IMR-90 (cell line): ENCODE measurements at regions not wholly inside any gene's neighbourhood (a gene's known extent, or its start where the extent isn't known, plus 50 kb on each side); places are given as distances from the start of the nearest gene placed in this dataset.

Experiments
- ATAC-seq: fragments of 200-7000 bp; cut with Tn5 transposase; 2 replicates; pipeline ENCODE4 v1.9.1; 2020; ENCODE audit warnings: low read depth, mild to moderate bottlenecking, moderate library complexity
- BruUV-seq: library from RNA; stranded (reverse); fragments of 400-500 nt; replicated peaks from 2 replicates; lab custom pipeline; 2021; lab: Mats Ljungman, UMichigan
- CTCF ChIA-PET: fragments of 300-600 bp; formaldehyde crosslinking; extraction: SDS; loops from one replicate; lab custom pipeline; 2021; ENCODE audit warnings: antibody characterized with exemption; lab: Yijun Ruan, JAX
- POLR2A ChIA-PET: fragments of 300-600 bp; sonication (Branson Sonifier 250); formaldehyde crosslinking; loops from one replicate; lab custom pipeline; 2022; ENCODE audit warnings: antibody characterized with exemption; ENCODE audit not compliant: unreplicated experiment; lab: Charles Lee
- DNase-seq: peaks from one replicate; pipeline ENCODE4 v3.0.0; 2013
- H2AFZ ChIP-seq: replicated peaks from 2 replicates; pipeline ENCODE3; 2013; ENCODE audit warnings: low read length, mild to moderate bottlenecking; ENCODE audit not compliant: poor library complexity
- H2AK5ac ChIP-seq: 2 replicates; pipeline ENCODE4 v1.6.1; 2013; ENCODE audit warnings: low read depth, low read length, inconsistent platforms
- H2AK9ac ChIP-seq: replicated peaks from 2 replicates; pipeline ENCODE3; 2013; ENCODE audit warnings: mild to moderate bottlenecking, low read depth, low read length, moderate library complexity; ENCODE audit not compliant: poor library complexity
- H2BK120ac ChIP-seq: 2 replicates; pipeline ENCODE4 v1.6.1; 2013; ENCODE audit warnings: low read depth, low read length, inconsistent platforms
- H2BK15ac ChIP-seq: 3 replicates; pipeline ENCODE4 v1.6.1; 2013; ENCODE audit warnings: low read depth, low read length, inconsistent platforms
- H2BK20ac ChIP-seq: 2 replicates; pipeline ENCODE4 v1.6.1; 2013; ENCODE audit warnings: low read depth, mild to moderate bottlenecking, inconsistent platforms, low read length, moderate library complexity
- H2BK5ac ChIP-seq: 2 replicates; pipeline ENCODE4 v1.6.1; 2013; ENCODE audit warnings: mild to moderate bottlenecking, low read depth, low read length, inconsistent platforms; ENCODE audit not compliant: poor library complexity, severe bottlenecking
- H3K14ac ChIP-seq: replicated peaks from 2 replicates; pipeline ENCODE4 v1.6.1; 2013; ENCODE audit warnings: low read depth, low read length, inconsistent platforms
- H3K18ac ChIP-seq: 2 replicates; pipeline ENCODE4 v1.6.1; 2013; ENCODE audit warnings: low read depth, low read length, control low read depth
- H3K23ac ChIP-seq: 2 replicates; pipeline ENCODE4 v1.6.1; 2013; ENCODE audit warnings: low read depth, low read length, inconsistent platforms
- H3K27ac ChIP-seq: 2 replicates; pipeline ENCODE4 v1.5.1; 2013; ENCODE audit warnings: mild to moderate bottlenecking, control low read depth, low read length; ENCODE audit not compliant: insufficient read depth
- H3K27me3 ChIP-seq: 2 replicates; pipeline ENCODE4 v1.6.1; 2013; ENCODE audit warnings: low read length; ENCODE audit not compliant: control insufficient read depth, insufficient read depth
- H3K36me3 ChIP-seq: 2 replicates; pipeline ENCODE4 v1.6.1; 2013; ENCODE audit warnings: low read length, mixed read lengths; ENCODE audit not compliant: control insufficient read depth, insufficient read depth
- H3K4ac ChIP-seq: 2 replicates; pipeline ENCODE4 v1.6.1; 2013; ENCODE audit warnings: low read depth, low read length, inconsistent platforms
- H3K4me1 ChIP-seq: 2 replicates; pipeline ENCODE4 v1.6.1; 2013; ENCODE audit warnings: low read length, mixed read lengths; ENCODE audit not compliant: control insufficient read depth, insufficient read depth
- H3K4me2 ChIP-seq: 2 replicates; pipeline ENCODE4 v1.6.1; 2013; ENCODE audit warnings: low read depth, mild to moderate bottlenecking, control low read depth, low read length, moderate library complexity
- H3K4me3 ChIP-seq: 2 replicates; pipeline ENCODE4 v1.5.1; 2013; ENCODE audit warnings: low read depth, mild to moderate bottlenecking, control low read depth, low read length, moderate library complexity; ENCODE audit not compliant: insufficient read depth
- H3K56ac ChIP-seq: 2 replicates; pipeline ENCODE4 v1.6.1; 2013; ENCODE audit warnings: low read length, inconsistent platforms; ENCODE audit not compliant: insufficient read depth; ENCODE audit errors: extremely low read depth
- H3K79me1 ChIP-seq, 2 experiments: 2 replicates each; pipeline ENCODE4 v1.6.1; 2013; ENCODE audit warnings: low read length in 2 of 2, inconsistent platforms in 1 of 2, low read depth in 1 of 2
- H3K9ac ChIP-seq: 2 replicates; pipeline ENCODE4 v1.6.1; 2013; ENCODE audit warnings: low read depth, low read length, control low read depth
- H3K9me1 ChIP-seq: 2 replicates; pipeline ENCODE4 v1.6.1; 2013; ENCODE audit warnings: low read length, inconsistent platforms; ENCODE audit not compliant: insufficient read depth
- H3K9me3 ChIP-seq: 2 replicates; pipeline ENCODE4 v1.6.1; 2013; ENCODE audit warnings: low read length; ENCODE audit not compliant: control insufficient read depth, insufficient read depth
- H4K20me1 ChIP-seq: 2 replicates; pipeline ENCODE4 v1.6.1; 2013; ENCODE audit warnings: low read length, inconsistent platforms; ENCODE audit not compliant: insufficient read depth
- H4K5ac ChIP-seq: 2 replicates; pipeline ENCODE4 v1.6.1; 2013; ENCODE audit warnings: mild to moderate bottlenecking, low read depth, low read length, control low read depth
- H4K8ac ChIP-seq, 2 experiments: 2 replicates each; pipeline ENCODE4 v1.6.1; 2013; ENCODE audit warnings: low read depth in 2 of 2, low read length in 2 of 2, control low read depth in 1 of 2, inconsistent platforms in 1 of 2
- H4K91ac ChIP-seq: 2 replicates; pipeline ENCODE4 v1.6.1; 2013; ENCODE audit warnings: low read depth, low read length, inconsistent platforms; ENCODE audit not compliant: insufficient read depth
- BHLHE40 ChIP-seq: fragments of 150-350 bp; IDR thresholded peaks from 2 replicates; pipeline ENCODE4 v1.6.1; 2016; ENCODE audit warnings: mild to moderate bottlenecking, low read depth, low read length
- MAFK ChIP-seq: IDR thresholded peaks from 2 replicates; pipeline ENCODE4 v1.6.1; 2012; ENCODE audit warnings: low read depth, low read length, improper control_type of control experiment
- NFE2L2 ChIP-seq: fragments of 150-350 bp; IDR thresholded peaks from 2 replicates; pipeline ENCODE4 v1.6.1; 2016; ENCODE audit warnings: low read depth, mild to moderate bottlenecking, low read length
- POLR2A ChIP-seq: IDR thresholded peaks from 2 replicates; pipeline ENCODE4 v1.6.1; 2012; ENCODE audit warnings: mild to moderate bottlenecking, low read depth, low read length
- RAD21 ChIP-seq: IDR thresholded peaks from 2 replicates; pipeline ENCODE4 v1.6.1; 2012; ENCODE audit warnings: low read length, improper control_type of control experiment
- RCOR1 ChIP-seq: IDR thresholded peaks from 2 replicates; pipeline ENCODE4 v1.6.1; 2012; ENCODE audit warnings: mild to moderate bottlenecking, low read length, improper control_type of control experiment; ENCODE audit not compliant: insufficient replicate concordance
- RFX5 ChIP-seq: IDR thresholded peaks from 2 replicates; pipeline ENCODE4 v1.8.0; 2012; ENCODE audit warnings: low read depth, mild to moderate bottlenecking, low read length, moderate library complexity
- whole genome bisulfite sequencing, 2 experiments: methylation state at CpG; one replicate each; pipeline versions ENCODE4 v1.1.5 to v1.1.7; 2013; ENCODE audit warnings: missing lambda C conversion rate in 2 of 2; ENCODE audit not compliant: insufficient read length in 1 of 2; ENCODE audit errors: extremely low coverage in 2 of 2; 5-methylcytosine and 5-hydroxymethylcytosine counted together
- dilution Hi-C: fragments of 300-500 bp; cut with HindIII; formaldehyde crosslinking; loops from one replicate; pipeline ENCODE4 v1.14.3; 2018; ENCODE audit warnings: low sequenced_read_pairs; ENCODE audit not compliant: unreplicated experiment
- in situ Hi-C: fragments of 300-500 bp; cut with MboI; formaldehyde crosslinking; loops from 3 replicates; pipeline ENCODE4 v1.14.3; 2019; ENCODE audit warnings: low sequenced_read_pairs, inconsistent platforms, mixed read lengths
- intact Hi-C: fragments of 100-400 bp; cut with micrococcal nuclease; formaldehyde crosslinking; loops from 2 replicates; pipeline ENCODE4 v1.10.0; 2022

DNA sequence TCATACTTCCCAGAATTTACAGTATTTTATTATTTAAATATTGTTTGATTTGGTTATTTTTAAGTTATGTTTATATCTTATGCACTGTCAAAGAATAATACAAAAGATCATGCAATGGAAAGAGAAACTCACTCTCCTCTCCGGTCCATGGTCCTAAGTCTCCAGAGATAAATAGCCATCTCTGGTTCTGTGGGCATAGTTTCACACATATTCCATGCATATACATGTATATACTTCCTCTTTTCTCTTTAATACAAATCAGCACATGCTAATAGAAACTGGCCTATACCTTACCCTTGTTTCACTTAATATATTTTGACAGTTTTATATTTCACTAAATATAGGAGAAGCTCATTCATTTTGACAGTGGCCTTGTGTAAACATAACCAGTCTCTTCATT is 901.7 kb upstream of the CITED2 start:
- H3K23ac ChIP-seq, result no peak overlapping the region
- H2BK5ac ChIP-seq, result no peak overlapping the region
- no peak overlapping the region for H3K4me2 ChIP-seq
- DNase-seq, result no peak
- H2BK120ac ChIP-seq, result no peak overlapping the region
- H3K79me1 ChIP-seq, result no peaks in the 10 kb centered on the region
- no peak overlapping the region for H4K8ac ChIP-seq
- ChIA-PET POLR2A (no interaction called here), CTCF (no interaction called here)
- H3K18ac ChIP-seq, result no peak overlapping the region
- no peak overlapping the region for H2AK9ac ChIP-seq
- no peaks in the 10 kb centered on the region for H4K20me1 ChIP-seq
- H3K27ac ChIP-seq, result no peak overlapping the region
- H3K9ac ChIP-seq, result no peak overlapping the region
- no peak overlapping the region for H2BK15ac ChIP-seq
- no peaks in the 10 kb centered on the region for H3K4me1 ChIP-seq
- no peak overlapping the region for H3K4me3 ChIP-seq
- H2BK20ac ChIP-seq, result 0 out of 2 replicates have a peak overlapping the region, but pooled peaks have one; percentile 45
- dilution Hi-C loops (no loop called here), in situ Hi-C loops (no loop called here), intact Hi-C loops (no loop called here)
- H3K4ac ChIP-seq, result no peak overlapping the region; the same call in 1 of the 2 replicates
- no peak overlapping the region for H4K91ac ChIP-seq
- no peak overlapping the region for H2AFZ ChIP-seq
- H3K9me3 ChIP-seq, result no peaks in the 10 kb centered on the region
- no CpG with 5 or more reads among the region's 1 CpG for WGBS, 2 experiments
- H2AK5ac ChIP-seq, result no peak overlapping the region; the same call in 1 of the 2 replicates
- H3K27me3 ChIP-seq, result no peaks in the 10 kb centered on the region
- H3K9me1 ChIP-seq, result no peaks in the 10 kb centered on the region
- H3K36me3 ChIP-seq, result no peaks in the 10 kb centered on the region
- ATAC-seq, result no peak
- no peak for TF ChIP-seq BHLHE40
- TF ChIP-seq RFX5, result no peak
- TF ChIP-seq RCOR1, result no peak
- no peak for TF ChIP-seq RAD21
- no peak for TF ChIP-seq NFE2L2
- no peak for TF ChIP-seq MAFK
- TF ChIP-seq POLR2A, result no peak
- no peak overlapping the region for H3K56ac ChIP-seq
- H4K5ac ChIP-seq, result no peak overlapping the region
- no TSS peak for BruUV-seq
- no peak overlapping the region for H3K14ac ChIP-seq
